IMR-90 (cell line): ENCODE measurements at regions not wholly inside any gene's neighbourhood (a gene's known extent, or its start where the extent isn't known, plus 50 kb on each side); places are given as distances from the start of the nearest gene placed in this dataset.

Source experiments
- ATAC-seq: fragments of 200-7000 bp; cut with Tn5 transposase; 2 replicates; pipeline ENCODE4 v1.9.1; 2020; ENCODE audit warnings: low read depth, mild to moderate bottlenecking, moderate library complexity
- BruUV-seq: library from RNA; stranded (reverse); fragments of 400-500 nt; replicated peaks from 2 replicates; lab custom pipeline; 2021; lab: Mats Ljungman, UMichigan
- CTCF ChIA-PET: fragments of 300-600 bp; formaldehyde crosslinking; extraction: SDS; loops from one replicate; lab custom pipeline; 2021; ENCODE audit warnings: antibody characterized with exemption; lab: Yijun Ruan, JAX
- POLR2A ChIA-PET: fragments of 300-600 bp; sonication (Branson Sonifier 250); formaldehyde crosslinking; loops from one replicate; lab custom pipeline; 2022; ENCODE audit warnings: antibody characterized with exemption; ENCODE audit not compliant: unreplicated experiment; lab: Charles Lee
- DNase-seq: peaks from one replicate; pipeline ENCODE4 v3.0.0; 2013
- H2AFZ ChIP-seq: replicated peaks from 2 replicates; pipeline ENCODE3; 2013; ENCODE audit warnings: low read length, mild to moderate bottlenecking; ENCODE audit not compliant: poor library complexity
- H2AK5ac ChIP-seq: 2 replicates; pipeline ENCODE4 v1.6.1; 2013; ENCODE audit warnings: low read depth, low read length, inconsistent platforms
- H2AK9ac ChIP-seq: replicated peaks from 2 replicates; pipeline ENCODE3; 2013; ENCODE audit warnings: mild to moderate bottlenecking, low read depth, low read length, moderate library complexity; ENCODE audit not compliant: poor library complexity
- H2BK120ac ChIP-seq: 2 replicates; pipeline ENCODE4 v1.6.1; 2013; ENCODE audit warnings: low read depth, low read length, inconsistent platforms
- H2BK15ac ChIP-seq: 3 replicates; pipeline ENCODE4 v1.6.1; 2013; ENCODE audit warnings: low read depth, low read length, inconsistent platforms
- H2BK20ac ChIP-seq: 2 replicates; pipeline ENCODE4 v1.6.1; 2013; ENCODE audit warnings: low read depth, mild to moderate bottlenecking, inconsistent platforms, low read length, moderate library complexity
- H2BK5ac ChIP-seq: 2 replicates; pipeline ENCODE4 v1.6.1; 2013; ENCODE audit warnings: mild to moderate bottlenecking, low read depth, low read length, inconsistent platforms; ENCODE audit not compliant: poor library complexity, severe bottlenecking
- H3K14ac ChIP-seq: replicated peaks from 2 replicates; pipeline ENCODE4 v1.6.1; 2013; ENCODE audit warnings: low read depth, low read length, inconsistent platforms
- H3K18ac ChIP-seq: 2 replicates; pipeline ENCODE4 v1.6.1; 2013; ENCODE audit warnings: low read depth, low read length, control low read depth
- H3K23ac ChIP-seq: 2 replicates; pipeline ENCODE4 v1.6.1; 2013; ENCODE audit warnings: low read depth, low read length, inconsistent platforms
- H3K27ac ChIP-seq: 2 replicates; pipeline ENCODE4 v1.5.1; 2013; ENCODE audit warnings: mild to moderate bottlenecking, control low read depth, low read length; ENCODE audit not compliant: insufficient read depth
- H3K27me3 ChIP-seq: 2 replicates; pipeline ENCODE4 v1.6.1; 2013; ENCODE audit warnings: low read length; ENCODE audit not compliant: control insufficient read depth, insufficient read depth
- H3K36me3 ChIP-seq: 2 replicates; pipeline ENCODE4 v1.6.1; 2013; ENCODE audit warnings: low read length, mixed read lengths; ENCODE audit not compliant: control insufficient read depth, insufficient read depth
- H3K4ac ChIP-seq: 2 replicates; pipeline ENCODE4 v1.6.1; 2013; ENCODE audit warnings: low read depth, low read length, inconsistent platforms
- H3K4me1 ChIP-seq: 2 replicates; pipeline ENCODE4 v1.6.1; 2013; ENCODE audit warnings: low read length, mixed read lengths; ENCODE audit not compliant: control insufficient read depth, insufficient read depth
- H3K4me2 ChIP-seq: 2 replicates; pipeline ENCODE4 v1.6.1; 2013; ENCODE audit warnings: low read depth, mild to moderate bottlenecking, control low read depth, low read length, moderate library complexity
- H3K4me3 ChIP-seq: 2 replicates; pipeline ENCODE4 v1.5.1; 2013; ENCODE audit warnings: low read depth, mild to moderate bottlenecking, control low read depth, low read length, moderate library complexity; ENCODE audit not compliant: insufficient read depth
- H3K56ac ChIP-seq: 2 replicates; pipeline ENCODE4 v1.6.1; 2013; ENCODE audit warnings: low read length, inconsistent platforms; ENCODE audit not compliant: insufficient read depth; ENCODE audit errors: extremely low read depth
- H3K79me1 ChIP-seq, 2 experiments: 2 replicates each; pipeline ENCODE4 v1.6.1; 2013; ENCODE audit warnings: low read length in 2 of 2, inconsistent platforms in 1 of 2, low read depth in 1 of 2
- H3K9ac ChIP-seq: 2 replicates; pipeline ENCODE4 v1.6.1; 2013; ENCODE audit warnings: low read depth, low read length, control low read depth
- H3K9me1 ChIP-seq: 2 replicates; pipeline ENCODE4 v1.6.1; 2013; ENCODE audit warnings: low read length, inconsistent platforms; ENCODE audit not compliant: insufficient read depth
- H3K9me3 ChIP-seq: 2 replicates; pipeline ENCODE4 v1.6.1; 2013; ENCODE audit warnings: low read length; ENCODE audit not compliant: control insufficient read depth, insufficient read depth
- H4K20me1 ChIP-seq: 2 replicates; pipeline ENCODE4 v1.6.1; 2013; ENCODE audit warnings: low read length, inconsistent platforms; ENCODE audit not compliant: insufficient read depth
- H4K5ac ChIP-seq: 2 replicates; pipeline ENCODE4 v1.6.1; 2013; ENCODE audit warnings: mild to moderate bottlenecking, low read depth, low read length, control low read depth
- H4K8ac ChIP-seq, 2 experiments: 2 replicates each; pipeline ENCODE4 v1.6.1; 2013; ENCODE audit warnings: low read depth in 2 of 2, low read length in 2 of 2, control low read depth in 1 of 2, inconsistent platforms in 1 of 2
- H4K91ac ChIP-seq: 2 replicates; pipeline ENCODE4 v1.6.1; 2013; ENCODE audit warnings: low read depth, low read length, inconsistent platforms; ENCODE audit not compliant: insufficient read depth
- RAD21 ChIP-seq: IDR thresholded peaks from 2 replicates; pipeline ENCODE4 v1.6.1; 2012; ENCODE audit warnings: low read length, improper control_type of control experiment
- RCOR1 ChIP-seq: IDR thresholded peaks from 2 replicates; pipeline ENCODE4 v1.6.1; 2012; ENCODE audit warnings: mild to moderate bottlenecking, low read length, improper control_type of control experiment; ENCODE audit not compliant: insufficient replicate concordance
- WGBS, 2 experiments: methylation state at CpG; one replicate each; pipeline versions ENCODE4 v1.1.5 to v1.1.7; 2013; ENCODE audit warnings: missing lambda C conversion rate in 2 of 2; ENCODE audit not compliant: insufficient read length in 1 of 2; ENCODE audit errors: extremely low coverage in 2 of 2; 5-methylcytosine and 5-hydroxymethylcytosine counted together
- dilution Hi-C: fragments of 300-500 bp; cut with HindIII; formaldehyde crosslinking; loops from one replicate; pipeline ENCODE4 v1.14.3; 2018; ENCODE audit warnings: low sequenced_read_pairs; ENCODE audit not compliant: unreplicated experiment
- in situ Hi-C: fragments of 300-500 bp; cut with MboI; formaldehyde crosslinking; loops from 3 replicates; pipeline ENCODE4 v1.14.3; 2019; ENCODE audit warnings: low sequenced_read_pairs, inconsistent platforms, mixed read lengths
- intact Hi-C: fragments of 100-400 bp; cut with micrococcal nuclease; formaldehyde crosslinking; loops from 2 replicates; pipeline ENCODE4 v1.10.0; 2022
- TF ChIP-seq, protein P1 (sequence below): fragments of 150-350 bp; IDR thresholded peaks from 2 replicates; pipeline ENCODE4 v1.6.1; 2016; ENCODE audit warnings: low read depth, mild to moderate bottlenecking, low read length, moderate library complexity, borderline replicate concordance

DNA sequence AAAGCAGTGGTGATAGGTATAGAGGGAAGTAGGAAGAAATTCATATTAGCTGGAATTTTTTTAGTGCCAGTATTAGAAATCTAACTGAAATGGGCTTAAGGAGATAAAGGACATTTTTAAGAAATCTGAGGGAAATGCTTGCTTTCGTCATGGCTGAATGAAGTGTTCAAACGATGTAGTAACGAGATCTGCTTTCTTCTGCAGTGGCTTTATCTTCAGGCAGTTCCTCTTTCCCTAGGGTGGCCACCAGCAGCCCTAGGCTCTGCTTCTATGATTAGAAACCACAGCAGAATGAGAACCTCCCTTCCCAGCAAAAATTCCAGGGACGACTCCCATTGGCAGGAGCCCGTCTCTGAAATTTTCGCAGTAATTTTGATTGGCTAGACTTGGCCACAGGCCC is 163.9 kb upstream of the FRMD6 start:
- no peak overlapping the region for H2BK120ac ChIP-seq
- H3K4me2 ChIP-seq, result no peak overlapping the region
- no peak overlapping the region for H3K56ac ChIP-seq
- no peak overlapping the region for H3K23ac ChIP-seq
- in situ Hi-C loops (no loop called here), dilution Hi-C loops (no loop called here), intact Hi-C loops (no loop called here)
- H3K27ac ChIP-seq, result no peak overlapping the region
- H4K91ac ChIP-seq, result no peak overlapping the region
- H4K5ac ChIP-seq, result no peak overlapping the region
- H4K20me1 ChIP-seq, result no peaks in the 10 kb centered on the region
- DNase-seq, result no peak
- no TSS peak for BruUV-seq
- no peaks in the 10 kb centered on the region for H3K36me3 ChIP-seq
- no peak overlapping the region for H4K8ac ChIP-seq
- ChIA-PET POLR2A (no interaction called here), CTCF (no interaction called here)
- no peaks in the 10 kb centered on the region; a peak in 1 of 4 replicates for H3K79me1 ChIP-seq
- peak overlapping the region; percentile 34; the same call in 1 of the 2 replicates for H3K18ac ChIP-seq
- WGBS, 2 experiments, result 100% methylated on average over 2 of the region's 6 CpGs; no CpG with 5 or more reads in 1 of the 2 experiments
- H3K9me3 ChIP-seq, result no peaks in the 10 kb centered on the region
- no peak overlapping the region for H3K4ac ChIP-seq
- H2AK9ac ChIP-seq, result no peak overlapping the region
- H3K27me3 ChIP-seq, result no peaks in the 10 kb centered on the region
- no peak overlapping the region for H3K14ac ChIP-seq
- no peak overlapping the region for H2BK5ac ChIP-seq
- H3K9me1 ChIP-seq, result peaks cover 12% of the 10 kb centered on the region; the same call in 1 of the 2 replicates
- ATAC-seq, result no peak
- TF ChIP-seq RAD21 (no peak), RCOR1 (no peak)
- TF ChIP-seq, protein P1, sequence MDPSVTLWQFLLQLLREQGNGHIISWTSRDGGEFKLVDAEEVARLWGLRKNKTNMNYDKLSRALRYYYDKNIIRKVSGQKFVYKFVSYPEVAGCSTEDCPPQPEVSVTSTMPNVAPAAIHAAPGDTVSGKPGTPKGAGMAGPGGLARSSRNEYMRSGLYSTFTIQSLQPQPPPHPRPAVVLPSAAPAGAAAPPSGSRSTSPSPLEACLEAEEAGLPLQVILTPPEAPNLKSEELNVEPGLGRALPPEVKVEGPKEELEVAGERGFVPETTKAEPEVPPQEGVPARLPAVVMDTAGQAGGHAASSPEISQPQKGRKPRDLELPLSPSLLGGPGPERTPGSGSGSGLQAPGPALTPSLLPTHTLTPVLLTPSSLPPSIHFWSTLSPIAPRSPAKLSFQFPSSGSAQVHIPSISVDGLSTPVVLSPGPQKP, result no peak
- H3K9ac ChIP-seq, result no peak overlapping the region
- no peak overlapping the region for H3K4me3 ChIP-seq
- peak overlapping the region; percentile 1; the same call in 1 of the 2 replicates for H2BK20ac ChIP-seq
- H2AFZ ChIP-seq, result no peak overlapping the region
- H2AK5ac ChIP-seq, result no peak overlapping the region
- no peak overlapping the region for H2BK15ac ChIP-seq
- peaks cover 15% of the 10 kb centered on the region for H3K4me1 ChIP-seq
